ENCODE measurements at regions not wholly inside any gene's neighbourhood (a gene's known extent, or its start where the extent isn't known, plus 50 kb on each side); places are given as distances from the start of the nearest gene placed in this dataset.
"Not testable (repeated sequence)": the region's sequence is repeated elsewhere in the genome, so short reads cannot be mapped to it uniquely, and the experiment has no call there.

GRCh38 chr5:82991059-82991458 lies 86.1 kb downstream of the TMEM167A start:
- TF ChIP-seq CTCF (IDR thresholded peaks at IDR 0.05; ENCODE audit: insufficient read depth, low read length, missing control alignments), result no peak
- CTCF ChIA-PET, result no interaction called here
- POLR2A ChIA-PET, result no interaction called here
- H3K4me3 ChIP-seq (ENCODE audit: low read depth, low read length), result no peak overlapping the region
- no peak for DNase-seq (ENCODE audit: low read depth, low spot score)

- ChIA-PET CTCF (no interaction called here), POLR2A (no interaction called here)
These were observed 90.0 kb downstream of the TMEM167A start for GRCh38 chr5:82987188-82987587.

GRCh38 chr5:82986404-82986803 lies 90.8 kb downstream of the TMEM167A start:
- DNase-seq (ENCODE audit: low read depth, low spot score), result no peak
- no peak for TF ChIP-seq CTCF (IDR thresholded peaks at IDR 0.05; ENCODE audit: insufficient read depth, low read length, missing control alignments)
- ChIA-PET POLR2A (no interaction called here), CTCF (no interaction called here)
- H3K4me3 ChIP-seq (ENCODE audit: low read depth, low read length), result no peak overlapping the region

More at GRCh38 chr5:82987188-82987587, 90.0 kb downstream of the TMEM167A start:
- H3K4me3 ChIP-seq (ENCODE audit: low read depth, low read length), result no peak overlapping the region
- no peak for DNase-seq (ENCODE audit: low read depth, low spot score)
- TF ChIP-seq CTCF (IDR thresholded peaks at IDR 0.05; ENCODE audit: insufficient read depth, low read length, missing control alignments), result no peak

- POLR2A ChIA-PET, result no interaction called here
- TF ChIP-seq CTCF (IDR thresholded peaks at IDR 0.05; ENCODE audit: insufficient read depth, low read length, missing control alignments), result no peak
- CTCF ChIA-PET, result no interaction called here
- no peak for DNase-seq (ENCODE audit: low read depth, low spot score)
- H3K4me3 ChIP-seq (ENCODE audit: low read depth, low read length), result no peak overlapping the region
These were observed 91.4 kb downstream of the TMEM167A start for GRCh38 chr5:82985763-82986162.

- no peak for DNase-seq (ENCODE audit: low read depth, low spot score)
- no peak for TF ChIP-seq CTCF (IDR thresholded peaks at IDR 0.05; ENCODE audit: insufficient read depth, low read length, missing control alignments)
- ChIA-PET POLR2A (no interaction called here), CTCF (no interaction called here)
- H3K4me3 ChIP-seq (ENCODE audit: low read depth, low read length), result no peak overlapping the region
These were observed 92.1 kb downstream of the TMEM167A start for GRCh38 chr5:82984786-82985735.

- ChIA-PET POLR2A (no interaction called here), CTCF (interaction anchor here (1.3 kb wide), 1 partner anchor 447 kb away, joined by 4 read pairs; no protein-coding TSS in a partner anchor)
- DNase-seq (ENCODE audit: low read depth, low spot score), result no peak
- no peak overlapping the region for H3K4me3 ChIP-seq (ENCODE audit: low read depth, low read length)
- no peak for TF ChIP-seq CTCF (IDR thresholded peaks at IDR 0.05; ENCODE audit: insufficient read depth, low read length, missing control alignments)
These were observed 94.3 kb downstream of the TMEM167A start for GRCh38 chr5:82982846-82983245.

GRCh38 chr5:82976887-82977286 lies 100.3 kb downstream of the TMEM167A start:
- H3K4me3 ChIP-seq (ENCODE audit: low read depth, low read length); POLR2A ChIA-PET; DNase-seq (ENCODE audit: low read depth, low spot score); CTCF ChIA-PET: not testable (repeated sequence)
